ENCODE measurements at regions not wholly inside any gene's neighbourhood (a gene's known extent, or its start where the extent isn't known, plus 50 kb on each side); places are given as distances from the start of the nearest gene placed in this dataset.

GRCh38 chr1:5708346-5709245 is 283.6 kb downstream of the NPHP4 start:
- TF ChIP-seq EP300 (IDR thresholded peaks at IDR 0.05; ENCODE audit: borderline replicate concordance), result no peak
- no peak for TF ChIP-seq REST (IDR thresholded peaks at IDR 0.05; ENCODE audit: low read depth)
- TF ChIP-seq RAD21 (IDR thresholded peaks at IDR 0.05; ENCODE audit: low read depth), result no peak
- TF ChIP-seq CREB1 (IDR thresholded peaks at IDR 0.05; ENCODE audit: low read depth), result no peak
- TF ChIP-seq CEBPB (IDR thresholded peaks at IDR 0.05), result no peak
- TF ChIP-seq TEAD4 (IDR thresholded peaks at IDR 0.05), result no peak
- TF ChIP-seq TAF1 (IDR thresholded peaks at IDR 0.05; ENCODE audit: low read depth), result no peak
- no peak for TF ChIP-seq YY1 (IDR thresholded peaks at IDR 0.05; ENCODE audit: low read depth)
- no peak for TF ChIP-seq NFIC (IDR thresholded peaks at IDR 0.05)
- TF ChIP-seq TCF12 (IDR thresholded peaks at IDR 0.05; ENCODE audit: low read depth), result no peak
- no peak for TF ChIP-seq EGR1 (IDR thresholded peaks at IDR 0.05)
- TF ChIP-seq MAX (IDR thresholded peaks at IDR 0.05), result no peak
- no peak for TF ChIP-seq FOXM1 (IDR thresholded peaks at IDR 0.05; ENCODE audit: borderline replicate concordance, low read depth)
- TF ChIP-seq USF1 (IDR thresholded peaks at IDR 0.05), result no peak

Measured in Ishikawa (cell line).